Keratinocyte (primary cell): ENCODE measurements at regions not wholly inside any gene's neighbourhood (a gene's known extent, or its start where the extent isn't known, plus 50 kb on each side); places are given as distances from the start of the nearest gene placed in this dataset.

Experiments used
- DNase-seq: peaks from one replicate; pipeline ENCODE4 v3.0.0-alpha.2; 2011; ENCODE audit warnings: low read depth, missing footprints, low spot score
- FAIRE-seq: peaks from 2 replicates; lab custom pipeline; 2011; peaks lifted over from hg19 to GRCh38; lab: Jason Lieb, UNC
- H2AFZ ChIP-seq: 2 replicates; pipeline ENCODE4 v1.6.0; 2012; ENCODE audit warnings: low read length, control low read depth, inconsistent platforms; ENCODE audit not compliant: control insufficient read depth
- H3K27ac ChIP-seq: 2 replicates; pipeline ENCODE4 v1.5.1; 2011; ENCODE audit warnings: low read length; ENCODE audit not compliant: control insufficient read depth, insufficient read depth
- H3K27me3 ChIP-seq: 3 replicates; pipeline ENCODE4 v1.6.0; 2011; ENCODE audit warnings: low read length; ENCODE audit not compliant: control insufficient read depth, insufficient read depth; ENCODE audit errors: extremely low read depth
- H3K36me3 ChIP-seq, 2 experiments: 2 replicates in 1 of 2; 3 replicates in 1 of 2; pipeline ENCODE4 v1.5.1; 2011; ENCODE audit warnings: low read length in 2 of 2, mild to moderate bottlenecking in 1 of 2; ENCODE audit not compliant: control insufficient read depth in 2 of 2, insufficient read depth in 2 of 2; ENCODE audit errors: extremely low read depth in 1 of 2
- H3K4me1 ChIP-seq: 3 replicates; pipeline ENCODE4 v1.5.1; 2011; ENCODE audit warnings: low read length; ENCODE audit not compliant: control insufficient read depth, insufficient read depth; ENCODE audit errors: extremely low read depth
- H3K4me2 ChIP-seq: 3 replicates; pipeline ENCODE4 v1.6.0; 2011; ENCODE audit warnings: low read depth, low read length; ENCODE audit not compliant: control insufficient read depth, insufficient read depth; ENCODE audit errors: extremely low read depth
- H3K4me3 ChIP-seq, 3 experiments: fragments of 200-600 bp in 1 of 3; sonication (generic) in 1 of 3; 2 replicates in 2 of 3; 3 replicates in 1 of 3; pipeline ENCODE4 v1.5.1; 2011 to 2016; ENCODE audit warnings: low read length in 3 of 3, mild to moderate bottlenecking in 3 of 3, control low read depth in 2 of 3, inconsistent platforms in 1 of 3, low read depth in 1 of 3, mixed read lengths in 1 of 3, mixed run types in 1 of 3, moderate library complexity in 1 of 3; ENCODE audit not compliant: control insufficient read depth in 2 of 3, insufficient read depth in 2 of 3; ENCODE audit errors: extremely low read depth in 1 of 3
- H3K79me2 ChIP-seq: 2 replicates; pipeline ENCODE4 v1.6.0; 2012; ENCODE audit warnings: low read length; ENCODE audit not compliant: control insufficient read depth, insufficient read depth
- H3K9ac ChIP-seq: 3 replicates; pipeline ENCODE4 v1.6.0; 2011; ENCODE audit warnings: low read length; ENCODE audit not compliant: control insufficient read depth, insufficient read depth; ENCODE audit errors: extremely low read depth
- H3K9me1 ChIP-seq: 3 replicates; pipeline ENCODE4 v1.6.0; 2011; ENCODE audit warnings: low read length; ENCODE audit not compliant: control insufficient read depth, insufficient read depth; ENCODE audit errors: extremely low read depth
- H3K9me3 ChIP-seq: 2 replicates; pipeline ENCODE4 v1.5.1; 2012; ENCODE audit warnings: low read depth, low read length; ENCODE audit not compliant: control insufficient read depth
- H4K20me1 ChIP-seq: 3 replicates; pipeline ENCODE4 v1.6.0; 2011; ENCODE audit warnings: low read length; ENCODE audit not compliant: control insufficient read depth, insufficient read depth; ENCODE audit errors: extremely low read depth
- EZH2 ChIP-seq: IDR thresholded peaks from one replicate; pipeline ENCODE4 v1.6.1; 2012; ENCODE audit warnings: inconsistent platforms, mild to moderate bottlenecking, low read length, moderate library complexity
- dilution Hi-C: fragments of 300-500 bp; cut with MboI; formaldehyde crosslinking; loops from one replicate; pipeline ENCODE4 v1.7.0; 2020; ENCODE audit warnings: low sequenced_read_pairs; ENCODE audit not compliant: extremely low pct_ligation_motif_present
- TF ChIP-seq, protein P1 (sequence below), 3 experiments: IDR thresholded peaks in 1 of 3; conservative IDR thresholded peaks in 1 of 3; optimal IDR thresholded peaks in 1 of 3; 2 replicates in 2 of 3; 3 replicates in 1 of 3; pipeline versions ENCODE3 to v1.5.1; 2011; ENCODE audit warnings: low read length in 3 of 3, mild to moderate bottlenecking in 3 of 3, moderate library complexity in 2 of 3, control low read depth in 1 of 3, inconsistent platforms in 1 of 3; ENCODE audit not compliant: insufficient read depth in 2 of 3; ENCODE audit errors: extremely low read depth in 1 of 3

DNA sequence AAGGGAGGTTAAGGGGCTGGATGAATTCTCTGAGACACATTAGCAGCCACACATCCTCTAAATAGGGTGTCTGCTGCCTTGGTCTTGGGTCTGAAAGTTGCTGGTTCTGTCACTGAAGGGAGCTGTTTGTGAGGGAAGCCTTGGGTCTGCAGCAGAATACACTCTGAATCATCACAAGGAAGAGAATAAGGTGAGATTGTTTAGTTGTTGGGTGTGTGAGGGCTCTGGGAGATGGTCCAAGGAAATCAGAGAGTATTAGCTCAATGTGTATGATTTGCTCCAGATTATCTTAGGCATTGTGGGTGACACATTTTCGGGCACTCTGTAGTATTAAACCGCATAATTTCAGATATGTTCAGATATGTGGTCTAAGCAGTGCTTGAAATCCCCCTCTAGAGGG lies 548.5 kb downstream of the SLC4A3 start:
- Histone ChIP-seq H3K4me3 (no peak overlapping the region), H2AFZ (no peak overlapping the region), H3K27ac (no peak overlapping the region), H3K27me3 (no peaks in the 10 kb centered on the region), H3K9me3 (no peaks in the 10 kb centered on the region), H3K4me2 (no peak overlapping the region), H3K36me3 (no peaks in the 10 kb centered on the region), H3K9ac (no peak overlapping the region), H3K79me2 (no peaks in the 10 kb centered on the region), H3K4me1 (peaks cover 5% of the 10 kb centered on the region), H3K9me1 (no peaks in the 10 kb centered on the region), H4K20me1 (no peaks in the 10 kb centered on the region)
- dilution Hi-C loops = no loop called here
- FAIRE-seq = peak; percentile 46
- TF ChIP-seq EZH2 = no peak
- TF ChIP-seq, protein P1, sequence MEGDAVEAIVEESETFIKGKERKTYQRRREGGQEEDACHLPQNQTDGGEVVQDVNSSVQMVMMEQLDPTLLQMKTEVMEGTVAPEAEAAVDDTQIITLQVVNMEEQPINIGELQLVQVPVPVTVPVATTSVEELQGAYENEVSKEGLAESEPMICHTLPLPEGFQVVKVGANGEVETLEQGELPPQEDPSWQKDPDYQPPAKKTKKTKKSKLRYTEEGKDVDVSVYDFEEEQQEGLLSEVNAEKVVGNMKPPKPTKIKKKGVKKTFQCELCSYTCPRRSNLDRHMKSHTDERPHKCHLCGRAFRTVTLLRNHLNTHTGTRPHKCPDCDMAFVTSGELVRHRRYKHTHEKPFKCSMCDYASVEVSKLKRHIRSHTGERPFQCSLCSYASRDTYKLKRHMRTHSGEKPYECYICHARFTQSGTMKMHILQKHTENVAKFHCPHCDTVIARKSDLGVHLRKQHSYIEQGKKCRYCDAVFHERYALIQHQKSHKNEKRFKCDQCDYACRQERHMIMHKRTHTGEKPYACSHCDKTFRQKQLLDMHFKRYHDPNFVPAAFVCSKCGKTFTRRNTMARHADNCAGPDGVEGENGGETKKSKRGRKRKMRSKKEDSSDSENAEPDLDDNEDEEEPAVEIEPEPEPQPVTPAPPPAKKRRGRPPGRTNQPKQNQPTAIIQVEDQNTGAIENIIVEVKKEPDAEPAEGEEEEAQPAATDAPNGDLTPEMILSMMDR (optimal IDR thresholded peaks at IDR 0.05 in 1 of 3, IDR thresholded peaks at IDR 0.05 in 1 of 3, conservative IDR thresholded peaks at IDR 0.05 in 1 of 3; ENCODE audit: extremely low read depth in 1 of 3, insufficient read depth in 2 of 3, low read length in 3 of 3) = no peak
- DNase-seq = no peak

DNA sequence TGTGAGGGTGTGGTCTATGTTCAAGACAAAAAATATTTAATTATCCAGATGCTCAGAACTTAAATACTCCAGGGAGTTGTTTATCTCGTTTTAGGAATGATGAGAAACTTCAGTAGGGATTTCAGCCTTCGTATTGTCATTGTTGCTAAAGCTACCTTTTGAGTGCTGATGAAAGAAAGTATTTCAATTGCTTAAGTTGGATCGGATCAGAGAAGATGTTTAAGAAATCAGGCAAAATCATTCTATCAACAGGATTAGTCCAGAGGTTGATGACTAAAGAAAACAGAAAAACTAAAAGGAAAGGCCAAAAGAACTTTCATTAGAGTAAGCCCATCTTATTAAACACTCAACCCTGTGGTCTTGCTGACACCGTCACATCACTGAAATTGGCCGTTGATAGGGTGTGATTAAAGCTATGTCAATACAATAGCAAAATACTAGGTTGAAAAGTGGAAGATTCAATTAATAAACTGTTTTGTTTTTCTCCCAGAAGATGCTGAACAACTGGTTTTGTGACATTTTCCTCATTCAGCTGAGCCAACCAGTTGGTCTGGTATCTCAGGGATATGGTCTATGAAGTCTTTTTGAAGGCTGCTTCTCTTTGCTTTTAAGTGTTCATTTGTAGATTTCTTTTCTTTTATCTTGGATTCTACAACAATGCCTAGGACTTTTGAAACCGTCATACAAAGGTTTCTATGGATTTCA lies 551.7 kb downstream of the SLC4A3 start:
- FAIRE-seq (peak; percentile 26), DNase-seq (no peak)
- Histone ChIP-seq H3K27me3 (no peaks in the 10 kb centered on the region), H3K9me3 (no peaks in the 10 kb centered on the region), H2AFZ (no peak overlapping the region), H3K9me1 (no peaks in the 10 kb centered on the region), H3K4me1 (peaks cover 5% of the 10 kb centered on the region), H3K9ac (no peak overlapping the region), H3K4me2 (no peak overlapping the region), H4K20me1 (no peaks in the 10 kb centered on the region), H3K4me3 (no peak overlapping the region), H3K79me2 (no peaks in the 10 kb centered on the region), H3K27ac (no peak overlapping the region), H3K36me3 (no peaks in the 10 kb centered on the region)
- dilution Hi-C loops = no loop called here
- TF ChIP-seq, protein P1 (optimal IDR thresholded peaks at IDR 0.05 in 1 of 3, IDR thresholded peaks at IDR 0.05 in 1 of 3, conservative IDR thresholded peaks at IDR 0.05 in 1 of 3; ENCODE audit: extremely low read depth in 1 of 3, insufficient read depth in 2 of 3, low read length in 3 of 3) = no peak
- TF ChIP-seq EZH2 = no peak
